ENCODE measurements at regions not wholly inside any gene's neighbourhood (a gene's known extent, or its start where the extent isn't known, plus 50 kb on each side); places are given as distances from the start of the nearest gene placed in this dataset.

DNA sequence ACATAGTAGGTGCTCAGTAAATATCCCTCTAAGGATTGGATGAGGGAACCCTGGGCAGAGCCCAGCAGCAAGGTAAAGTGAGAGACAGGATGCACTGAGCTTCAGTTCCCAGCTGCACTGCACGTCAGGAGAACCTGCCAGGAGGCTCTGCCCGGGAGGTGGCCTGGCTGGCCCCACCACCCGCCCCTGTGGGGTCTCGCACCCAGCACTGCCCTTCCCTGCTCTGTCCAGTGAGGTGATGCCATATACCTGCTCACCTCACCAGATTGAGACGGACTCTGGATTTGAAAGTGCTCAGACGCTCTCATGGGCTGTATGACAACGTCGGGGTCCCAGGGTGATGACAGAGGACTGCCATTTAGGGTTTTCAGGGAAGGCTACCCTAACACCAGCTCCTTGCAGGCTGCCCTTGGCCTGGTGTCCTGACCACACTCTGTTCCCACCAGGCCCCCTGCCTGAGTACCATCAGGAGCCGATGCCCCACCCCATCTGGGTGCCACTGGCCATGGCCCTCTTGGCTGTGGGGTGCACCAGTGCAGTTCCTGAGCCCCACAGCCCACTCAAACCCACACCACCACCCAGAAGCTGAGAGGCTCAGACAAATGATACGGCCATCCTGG is 61.7 kb upstream of the FGF3 start:
- Histone ChIP-seq H4K8ac (ENCODE audit: low read length) (no peak overlapping the region), H3K23ac (ENCODE audit: low read length in 2 of 2) (no peak overlapping the region), H3K18ac (ENCODE audit: low read depth in 1 of 2, low read length in 2 of 2) (no peak overlapping the region), H2BK120ac (ENCODE audit: low read depth, low read length) (no peak overlapping the region), H4K91ac (ENCODE audit: low read length) (no peak overlapping the region), H2BK5ac (ENCODE audit: low read depth, low read length, poor library complexity, severe bottlenecking) (no peak overlapping the region), H3K79me1 (replicated peaks; ENCODE audit: low read length, poor library complexity, severe bottlenecking) (no peaks in the 10 kb centered on the region), H3K9me3 (ENCODE audit: control insufficient read depth, low read length) (peaks cover 3% of the 10 kb centered on the region), H2AK5ac (ENCODE audit: low read length, severe bottlenecking) (no peak overlapping the region), H2BK15ac (ENCODE audit: low read depth, poor library complexity, severe bottlenecking) (no peak overlapping the region), H3K9ac (ENCODE audit: low read length) (no peak overlapping the region), H3K4ac (ENCODE audit: low read depth in 1 of 2, low read length in 2 of 2) (no peak overlapping the region), H3K4me3 (ENCODE audit: insufficient read depth in 1 of 2, low read depth in 1 of 2, low read length in 2 of 2) (no peak overlapping the region), H3K27ac (ENCODE audit: low read length, poor library complexity, severe bottlenecking) (no peak overlapping the region), H3K4me1 (ENCODE audit: control insufficient read depth, insufficient read depth, low read depth, low read length) (no peaks in the 10 kb centered on the region), H3K14ac (ENCODE audit: low read length in 2 of 2) (no peak overlapping the region), H2AFZ (ENCODE audit: low read depth, low read length) (no peak overlapping the region), H2BK12ac (ENCODE audit: low read length in 2 of 2) (no peak overlapping the region), H3K4me2 (ENCODE audit: low read length, poor library complexity, severe bottlenecking) (no peak overlapping the region), H3K36me3 (ENCODE audit: control insufficient read depth in 1 of 2, insufficient read depth in 2 of 2, low read depth in 1 of 2, low read length in 2 of 2) (no peaks in the 10 kb centered on the region), H3K27me3 (ENCODE audit: control insufficient read depth in 1 of 2, insufficient read depth in 1 of 2, low read length in 2 of 2) (peaks cover 46 to 72% of the 10 kb centered on the region in 2 experiments)
- no peak for DNase-seq
- WGBS = 85% methylated on average over 10 of the region's 10 CpGs

DNA sequence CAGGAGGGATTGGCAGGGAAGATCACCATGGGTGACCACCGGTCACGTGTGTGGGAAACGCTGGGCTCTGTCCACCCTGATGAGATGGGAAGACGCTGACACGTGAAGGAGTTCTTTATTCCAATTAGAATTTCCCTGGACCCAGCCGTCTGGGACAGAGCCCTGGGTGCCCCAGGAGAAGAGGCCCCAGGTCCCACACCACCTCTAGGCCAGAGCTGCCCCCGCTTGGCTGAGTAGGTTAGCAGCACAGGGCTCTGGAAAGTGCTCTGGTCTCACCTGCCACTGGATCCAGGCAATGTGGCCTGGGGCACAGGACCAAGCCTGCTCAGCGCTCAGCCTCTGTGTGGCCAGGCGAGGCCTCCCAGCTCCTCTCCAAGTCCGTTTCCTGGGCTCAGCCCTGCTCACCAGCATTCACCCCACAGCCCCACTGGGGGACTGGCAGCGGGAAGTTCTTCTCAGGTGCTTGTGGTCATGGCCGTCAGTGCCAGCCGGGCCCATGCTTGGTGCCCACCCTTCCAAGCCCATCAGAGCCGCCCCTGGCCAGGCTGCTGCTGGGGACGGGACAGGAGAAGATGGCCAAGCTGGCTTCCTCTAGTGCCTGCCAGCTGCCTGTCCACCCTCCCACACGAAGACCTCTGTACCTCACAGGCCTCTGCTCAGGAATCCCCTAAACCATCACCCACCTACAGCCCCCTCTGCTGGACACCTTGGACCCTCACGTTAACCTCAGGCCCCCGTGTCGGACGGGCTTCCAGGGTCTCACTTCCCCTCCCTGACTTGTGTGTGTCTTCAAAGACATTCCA is 62.5 kb upstream of the FGF3 start:
- Histone ChIP-seq H3K9ac (ENCODE audit: low read length) (no peak overlapping the region), H4K91ac (ENCODE audit: low read length) (no peak overlapping the region), H2BK120ac (ENCODE audit: low read depth, low read length) (no peak overlapping the region), H3K27ac (ENCODE audit: low read length, poor library complexity, severe bottlenecking) (no peak overlapping the region), H3K4ac (ENCODE audit: low read depth in 1 of 2, low read length in 2 of 2) (no peak overlapping the region), H3K79me1 (replicated peaks; ENCODE audit: low read length, poor library complexity, severe bottlenecking) (no peaks in the 10 kb centered on the region), H3K23ac (ENCODE audit: low read length in 2 of 2) (no peak overlapping the region), H3K27me3 (ENCODE audit: control insufficient read depth in 1 of 2, insufficient read depth in 1 of 2, low read length in 2 of 2) (peaks cover 41 to 66% of the 10 kb centered on the region in 2 experiments), H3K4me2 (ENCODE audit: low read length, poor library complexity, severe bottlenecking) (no peak overlapping the region), H2AK5ac (ENCODE audit: low read length, severe bottlenecking) (no peak overlapping the region), H3K14ac (ENCODE audit: low read length in 2 of 2) (no peak overlapping the region), H2BK5ac (ENCODE audit: low read depth, low read length, poor library complexity, severe bottlenecking) (no peak overlapping the region), H4K8ac (ENCODE audit: low read length) (no peak overlapping the region), H3K4me1 (ENCODE audit: control insufficient read depth, insufficient read depth, low read depth, low read length) (no peaks in the 10 kb centered on the region), H3K36me3 (ENCODE audit: control insufficient read depth in 1 of 2, insufficient read depth in 2 of 2, low read depth in 1 of 2, low read length in 2 of 2) (no peaks in the 10 kb centered on the region), H2BK12ac (ENCODE audit: low read length in 2 of 2) (no peak overlapping the region), H2AFZ (ENCODE audit: low read depth, low read length) (no peak overlapping the region), H3K18ac (ENCODE audit: low read depth in 1 of 2, low read length in 2 of 2) (no peak overlapping the region), H3K4me3 (ENCODE audit: insufficient read depth in 1 of 2, low read depth in 1 of 2, low read length in 2 of 2) (no peak overlapping the region), H2BK15ac (ENCODE audit: low read depth, poor library complexity, severe bottlenecking) (no peak overlapping the region), H3K9me3 (ENCODE audit: control insufficient read depth, low read length) (no peaks in the 10 kb centered on the region)
- WGBS = 88% methylated on average over 20 of the region's 20 CpGs
- DNase-seq = no peak

DNA sequence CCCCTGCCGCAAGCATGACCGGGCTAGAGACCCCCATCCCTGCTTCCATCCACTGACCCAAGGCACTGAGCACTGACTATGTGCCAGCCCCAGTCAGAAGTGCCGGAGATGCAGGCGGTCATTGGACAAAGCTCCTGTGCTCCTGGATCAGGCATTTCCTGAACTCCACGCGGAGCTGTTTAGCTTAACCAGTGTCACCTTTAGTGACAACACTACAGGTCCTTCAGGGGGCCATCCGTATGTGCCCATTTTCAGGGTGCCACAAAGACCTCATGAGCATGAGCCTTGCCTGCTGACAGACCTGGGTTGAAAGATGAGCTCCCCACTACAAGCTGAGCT is 63.0 kb upstream of the FGF3 start:
- no peak overlapping the region for H3K18ac ChIP-seq (ENCODE audit: low read depth in 1 of 2, low read length in 2 of 2)
- no peak for DNase-seq
- no peaks in the 10 kb centered on the region for H3K79me1 ChIP-seq (replicated peaks; ENCODE audit: low read length, poor library complexity, severe bottlenecking)
- no peak overlapping the region for H4K91ac ChIP-seq (ENCODE audit: low read length)
- no peak overlapping the region for H4K8ac ChIP-seq (ENCODE audit: low read length)
- no peak overlapping the region for H2BK15ac ChIP-seq (ENCODE audit: low read depth, poor library complexity, severe bottlenecking)
- no peak overlapping the region for H2BK120ac ChIP-seq (ENCODE audit: low read depth, low read length)
- no peak overlapping the region for H3K23ac ChIP-seq (ENCODE audit: low read length in 2 of 2)
- H3K9ac ChIP-seq (ENCODE audit: low read length) = no peak overlapping the region
- H3K9me3 ChIP-seq (ENCODE audit: control insufficient read depth, low read length) = no peaks in the 10 kb centered on the region
- H3K27me3 ChIP-seq (ENCODE audit: control insufficient read depth in 1 of 2, insufficient read depth in 1 of 2, low read length in 2 of 2) = peaks cover 41 to 66% of the 10 kb centered on the region in 2 experiments
- no peak overlapping the region for H3K27ac ChIP-seq (ENCODE audit: low read length, poor library complexity, severe bottlenecking)
- H3K4me3 ChIP-seq (ENCODE audit: insufficient read depth in 1 of 2, low read depth in 1 of 2, low read length in 2 of 2) = no peak overlapping the region
- H3K4me2 ChIP-seq (ENCODE audit: low read length, poor library complexity, severe bottlenecking) = no peak overlapping the region
- 91% methylated on average over 7 of the region's 7 CpGs for WGBS
- no peak overlapping the region for H3K4ac ChIP-seq (ENCODE audit: low read depth in 1 of 2, low read length in 2 of 2)
- no peak overlapping the region for H2BK5ac ChIP-seq (ENCODE audit: low read depth, low read length, poor library complexity, severe bottlenecking)
- H3K14ac ChIP-seq (ENCODE audit: low read length in 2 of 2) = no peak overlapping the region
- H2BK12ac ChIP-seq (ENCODE audit: low read length in 2 of 2) = no peak overlapping the region
- no peak overlapping the region for H2AFZ ChIP-seq (ENCODE audit: low read depth, low read length)
- no peak overlapping the region for H2AK5ac ChIP-seq (ENCODE audit: low read length, severe bottlenecking)
- H3K4me1 ChIP-seq (ENCODE audit: control insufficient read depth, insufficient read depth, low read depth, low read length) = no peaks in the 10 kb centered on the region
- H3K36me3 ChIP-seq (ENCODE audit: control insufficient read depth in 1 of 2, insufficient read depth in 2 of 2, low read depth in 1 of 2, low read length in 2 of 2) = no peaks in the 10 kb centered on the region

DNA sequence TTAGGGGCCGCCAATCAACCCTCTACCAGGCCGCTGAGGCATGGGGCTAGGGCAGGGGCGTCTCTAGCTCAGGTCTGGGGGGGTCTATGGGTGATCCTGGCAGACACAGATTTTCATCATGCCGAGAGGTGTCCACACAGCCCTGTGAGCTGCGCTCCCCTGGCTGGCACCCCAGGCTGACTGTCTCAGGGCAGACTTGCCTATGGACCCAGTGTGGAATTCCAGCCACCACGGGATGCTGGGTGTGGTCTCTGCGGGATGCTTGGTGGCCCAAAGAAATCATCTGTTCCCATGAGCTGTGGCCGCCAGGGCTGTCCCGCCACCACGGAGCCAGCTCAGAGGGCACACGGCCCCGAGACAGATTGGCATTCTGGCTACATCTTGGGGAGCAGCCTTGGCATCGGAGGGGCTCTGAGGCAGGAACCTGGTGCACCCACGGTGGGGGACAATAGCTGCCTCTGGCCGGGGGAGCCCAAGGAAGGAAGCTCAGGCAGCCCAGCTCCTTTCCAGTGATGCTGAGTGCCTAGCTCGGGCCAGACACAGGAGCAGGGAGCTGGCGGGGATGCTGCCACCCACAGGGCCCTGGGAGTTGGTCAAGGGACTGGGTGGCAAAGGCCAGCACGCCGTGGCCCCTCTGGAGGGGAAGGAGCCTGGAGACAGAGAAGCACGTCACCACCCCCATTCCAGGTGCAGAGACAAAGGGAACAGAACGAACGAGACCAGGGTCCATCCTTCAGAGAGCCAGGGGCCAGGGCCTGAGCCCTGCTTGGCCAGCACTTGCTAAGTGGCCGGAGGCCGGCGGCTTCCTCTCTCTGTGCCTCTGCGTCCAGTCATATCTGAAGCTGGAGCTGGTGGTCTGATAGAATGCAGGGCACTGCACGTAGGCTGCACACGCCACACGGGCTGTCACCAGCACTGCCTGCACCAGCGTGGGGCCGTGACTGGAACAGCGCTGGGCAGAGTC is 64.4 kb upstream of the FGF3 start:
- no peak overlapping the region for H3K4ac ChIP-seq (ENCODE audit: low read depth in 1 of 2, low read length in 2 of 2)
- no peaks in the 10 kb centered on the region for H3K79me1 ChIP-seq (replicated peaks; ENCODE audit: low read length, poor library complexity, severe bottlenecking)
- no peak for DNase-seq
- no peak overlapping the region for H2BK12ac ChIP-seq (ENCODE audit: low read length in 2 of 2)
- no peak overlapping the region for H3K4me2 ChIP-seq (ENCODE audit: low read length, poor library complexity, severe bottlenecking)
- no peak overlapping the region for H4K91ac ChIP-seq (ENCODE audit: low read length)
- H3K14ac ChIP-seq (ENCODE audit: low read length in 2 of 2) = no peak overlapping the region
- H2BK120ac ChIP-seq (ENCODE audit: low read depth, low read length) = no peak overlapping the region
- H3K4me3 ChIP-seq (ENCODE audit: insufficient read depth in 1 of 2, low read depth in 1 of 2, low read length in 2 of 2) = no peak overlapping the region
- peaks cover 38 to 57% of the 10 kb centered on the region in 2 experiments for H3K27me3 ChIP-seq (ENCODE audit: control insufficient read depth in 1 of 2, insufficient read depth in 1 of 2, low read length in 2 of 2)
- no peak overlapping the region for H2BK5ac ChIP-seq (ENCODE audit: low read depth, low read length, poor library complexity, severe bottlenecking)
- H3K23ac ChIP-seq (ENCODE audit: low read length in 2 of 2) = no peak overlapping the region
- H3K9ac ChIP-seq (ENCODE audit: low read length) = no peak overlapping the region
- no peak overlapping the region for H3K18ac ChIP-seq (ENCODE audit: low read depth in 1 of 2, low read length in 2 of 2)
- H2AK5ac ChIP-seq (ENCODE audit: low read length, severe bottlenecking) = no peak overlapping the region
- no peaks in the 10 kb centered on the region for H3K36me3 ChIP-seq (ENCODE audit: control insufficient read depth in 1 of 2, insufficient read depth in 2 of 2, low read depth in 1 of 2, low read length in 2 of 2)
- H3K4me1 ChIP-seq (ENCODE audit: control insufficient read depth, insufficient read depth, low read depth, low read length) = no peaks in the 10 kb centered on the region
- H4K8ac ChIP-seq (ENCODE audit: low read length) = no peak overlapping the region
- no peak overlapping the region for H2AFZ ChIP-seq (ENCODE audit: low read depth, low read length)
- H3K27ac ChIP-seq (ENCODE audit: low read length, poor library complexity, severe bottlenecking) = no peak overlapping the region
- no peaks in the 10 kb centered on the region for H3K9me3 ChIP-seq (ENCODE audit: control insufficient read depth, low read length)
- no peak overlapping the region for H2BK15ac ChIP-seq (ENCODE audit: low read depth, poor library complexity, severe bottlenecking)
- WGBS = 83% methylated on average over 32 of the region's 32 CpGs
